Anterior cingulate cortex (tissue), 58 donors: ENCODE measurements at regions not wholly inside any gene's neighbourhood (a gene's known extent, or its start where the extent isn't known, plus 50 kb on each side); places are given as distances from the start of the nearest gene placed in this dataset.

Experiments
- DNase-seq, 58 donors: peaks; one replicate each; lab custom pipeline; 2025; lab: John Stamatoyannopoulos, UW

GRCh38 chr6:121959501-121959900 is 440.0 kb upstream of the HSF2 start:
- no peak for DNase-seq

GRCh38 chr6:121961619-121962125 is 437.8 kb upstream of the HSF2 start:
- DNase-seq = no peak

GRCh38 chr6:121963826-121964225 is 435.6 kb upstream of the HSF2 start:
- no peak for DNase-seq

- no peak for DNase-seq
These were observed 433.7 kb upstream of the HSF2 start for GRCh38 chr6:121965739-121966138.

GRCh38 chr6:121967631-121968030 is 431.8 kb upstream of the HSF2 start:
- DNase-seq = no peak

GRCh38 chr6:121971931-121972335 is 427.5 kb upstream of the HSF2 start:
- no peak for DNase-seq

- DNase-seq = no peak
These were observed 414.5 kb upstream of the HSF2 start for GRCh38 chr6:121984956-121985355.

- DNase-seq = no peak
These were observed 406.1 kb upstream of the HSF2 start for GRCh38 chr6:121993362-121993761.

- no peak for DNase-seq
These were observed 404.5 kb upstream of the HSF2 start for GRCh38 chr6:121994919-121995318.

GRCh38 chr6:121998631-121999030 is 400.8 kb upstream of the HSF2 start:
- DNase-seq = no peak

- DNase-seq = no peak
These were observed 399.9 kb upstream of the HSF2 start for GRCh38 chr6:121999456-122000065.

GRCh38 chr6:122005661-122006060 is 393.8 kb upstream of the HSF2 start:
- no peak for DNase-seq

- no peak for DNase-seq
These were observed 392.1 kb upstream of the HSF2 start for GRCh38 chr6:122007339-122007738.

GRCh38 chr6:122008101-122008999 is 391.1 kb upstream of the HSF2 start:
- no peak for DNase-seq

GRCh38 chr6:122009000-122009350 is 390.5 kb upstream of the HSF2 start:
- DNase-seq = no peak

GRCh38 chr6:122012578-122012977 is 386.9 kb upstream of the HSF2 start:
- DNase-seq = no peak

GRCh38 chr6:122014961-122015360 is 384.5 kb upstream of the HSF2 start:
- DNase-seq = no peak

GRCh38 chr6:122020588-122021264 is 378.7 kb upstream of the HSF2 start:
- no peak for DNase-seq

- no peak for DNase-seq
These were observed 374.3 kb upstream of the HSF2 start for GRCh38 chr6:122025104-122025503.

GRCh38 chr6:122026582-122027369 is 372.7 kb upstream of the HSF2 start:
- no peak for DNase-seq
